ENCODE measurements at regions not wholly inside any gene's neighbourhood (a gene's known extent, or its start where the extent isn't known, plus 50 kb on each side); places are given as distances from the start of the nearest gene placed in this dataset.
A peak's percentile ranks its signal among the peaks of the same experiment; 100 is the strongest.
"Not testable (repeated sequence)": the region's sequence is repeated elsewhere in the genome, so short reads cannot be mapped to it uniquely, and the experiment has no call there.

DNA sequence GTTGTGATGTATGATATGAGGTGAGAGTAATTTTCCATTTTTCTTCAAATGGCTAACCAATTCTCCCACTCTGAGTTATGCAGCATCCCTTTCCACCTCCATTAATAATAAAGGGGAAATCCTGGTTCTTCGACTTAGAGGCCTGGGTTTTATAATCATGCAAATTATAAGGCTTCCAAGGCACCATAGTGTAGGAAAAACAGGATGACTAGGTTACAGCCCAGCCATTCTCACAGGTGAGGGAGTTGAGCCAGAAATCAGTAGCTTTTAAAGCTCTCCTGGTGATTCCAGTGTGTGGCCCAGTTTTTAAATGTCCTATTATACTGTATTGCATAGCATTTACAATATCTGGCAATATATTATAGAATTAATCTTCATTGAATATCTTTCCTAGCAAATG, 203.1 kb downstream of the ARHGEF9 start:
- no peak for DNase-seq

DNA sequence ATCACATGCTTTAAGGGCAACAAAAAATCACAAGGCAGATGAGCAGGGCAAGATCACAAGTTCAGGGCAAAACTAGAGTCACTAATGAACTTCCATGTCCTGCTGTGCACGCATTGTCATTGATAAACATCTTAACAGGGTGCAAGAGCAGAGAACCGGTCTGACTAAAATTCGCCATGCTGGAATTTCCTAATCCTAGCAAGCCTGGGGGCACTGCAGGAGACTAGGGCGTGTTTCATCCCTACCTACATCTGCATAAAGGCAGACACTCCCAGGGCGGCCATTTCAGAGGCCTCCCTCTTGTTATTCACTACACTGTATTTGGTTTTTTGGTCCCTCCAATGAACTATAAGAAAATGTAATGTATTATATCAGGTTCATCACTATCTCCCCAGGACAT, 203.6 kb downstream of the ARHGEF9 start:
- no peak for DNase-seq

DNA sequence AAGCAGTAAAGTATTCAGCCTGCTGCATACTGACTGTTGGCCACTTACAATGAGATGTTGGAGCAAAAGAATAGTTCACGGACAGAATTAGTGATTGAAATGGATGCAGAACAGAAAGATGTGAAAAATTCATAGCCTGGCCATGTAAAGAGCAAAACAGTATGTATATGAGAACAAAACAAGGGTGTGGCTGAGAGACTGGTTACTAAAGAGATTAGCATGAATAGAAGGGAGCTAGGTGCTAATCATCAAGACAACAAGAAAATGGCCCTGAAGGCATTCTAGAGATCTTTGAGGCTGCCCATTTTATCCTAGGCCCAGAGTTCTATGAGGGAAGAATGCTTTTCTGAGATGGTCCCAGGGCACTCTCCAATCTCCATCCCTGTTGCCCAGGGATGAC, 208.5 kb downstream of the ARHGEF9 start:
- no peak for DNase-seq

DNA sequence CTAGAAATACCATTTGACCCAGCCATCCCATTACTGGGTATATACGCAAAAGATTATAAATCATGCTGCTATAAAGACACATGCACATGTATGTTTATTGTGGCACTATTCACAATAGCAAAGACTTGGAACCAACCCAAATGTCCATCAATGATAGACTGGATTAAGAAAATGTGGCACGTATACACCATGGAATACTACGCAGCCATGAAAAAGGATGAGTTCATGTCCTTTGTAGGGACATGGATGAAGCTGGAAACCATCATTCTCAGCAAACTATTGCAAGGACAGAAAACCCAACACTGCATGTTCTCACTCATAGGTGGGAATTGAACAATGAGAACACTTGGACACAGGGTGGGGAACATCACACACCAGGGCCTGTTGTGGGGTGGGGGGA, 209.3 kb downstream of the ARHGEF9 start:
- not testable (repeated sequence) for DNase-seq

DNA sequence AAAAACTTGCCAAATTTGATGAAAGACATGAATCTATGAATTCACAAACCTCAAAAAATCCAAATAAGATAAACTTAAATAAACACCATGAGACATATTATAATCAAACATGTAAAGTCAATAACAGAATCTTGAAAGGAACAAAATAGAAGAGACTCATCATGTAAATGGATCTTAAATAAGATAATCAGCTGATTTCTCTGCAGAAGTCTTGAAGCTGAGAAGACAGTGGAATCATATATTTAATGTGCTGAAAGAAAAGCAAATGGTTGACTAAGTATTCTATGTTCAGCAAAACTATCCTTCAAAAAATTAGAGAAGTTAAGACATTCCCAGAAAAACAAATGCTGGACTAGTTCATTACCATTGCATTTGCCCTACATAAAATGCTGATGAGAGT, 215.7 kb upstream of the SPIN4 start:
- no peak for DNase-seq

DNA sequence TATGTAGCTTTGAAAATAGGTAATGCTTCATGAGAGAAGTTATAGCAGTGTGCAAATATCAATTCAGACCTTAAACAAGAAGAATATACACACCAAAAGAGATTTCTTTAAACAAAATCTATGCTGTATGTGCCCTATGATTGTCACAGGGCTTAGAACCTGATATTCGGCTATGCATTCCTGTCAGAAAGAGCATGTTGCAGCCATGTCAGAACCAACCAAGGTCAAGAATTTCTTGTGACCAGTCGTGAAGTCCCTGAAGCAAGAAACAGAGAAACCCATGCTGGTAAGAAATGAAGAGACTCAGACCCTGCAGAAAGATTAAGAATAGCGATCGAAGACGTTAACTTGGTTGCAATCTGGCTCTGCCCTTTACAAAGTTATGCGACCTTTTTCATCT, 210.3 kb upstream of the SPIN4 start:
- DNase-seq = peak; percentile 31

DNA sequence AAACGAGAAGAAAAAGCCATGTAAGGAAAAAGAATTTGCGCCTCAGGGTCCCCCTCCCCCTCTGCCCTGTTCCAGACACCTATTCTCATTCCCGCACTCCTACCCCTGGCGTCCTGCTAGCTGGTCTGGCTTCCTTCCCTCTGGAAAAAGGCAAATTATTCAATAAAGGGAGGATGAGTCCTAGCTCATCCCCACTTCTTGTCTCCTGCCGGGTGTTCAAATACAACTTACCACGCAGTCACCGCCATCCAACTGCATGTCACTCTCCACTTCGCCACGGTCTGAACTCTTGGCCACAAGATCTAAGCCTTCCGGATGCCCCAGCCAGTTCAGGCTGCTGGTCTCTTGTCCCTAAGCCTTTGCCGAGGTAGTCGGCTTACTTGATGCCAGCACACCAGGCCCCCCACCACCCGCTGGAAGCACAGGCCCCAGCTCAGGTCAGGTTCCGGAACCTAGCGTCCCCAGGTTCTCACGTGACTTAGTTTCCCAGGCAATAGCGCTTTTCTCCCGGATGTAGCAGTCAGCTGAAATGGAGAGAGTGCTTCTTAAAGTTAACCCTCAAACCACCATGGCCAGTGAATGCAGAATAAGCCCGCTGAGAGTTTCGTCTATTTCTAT, 209.6 kb upstream of the SPIN4 start:
- DNase-seq = peak; percentile 73

DNA sequence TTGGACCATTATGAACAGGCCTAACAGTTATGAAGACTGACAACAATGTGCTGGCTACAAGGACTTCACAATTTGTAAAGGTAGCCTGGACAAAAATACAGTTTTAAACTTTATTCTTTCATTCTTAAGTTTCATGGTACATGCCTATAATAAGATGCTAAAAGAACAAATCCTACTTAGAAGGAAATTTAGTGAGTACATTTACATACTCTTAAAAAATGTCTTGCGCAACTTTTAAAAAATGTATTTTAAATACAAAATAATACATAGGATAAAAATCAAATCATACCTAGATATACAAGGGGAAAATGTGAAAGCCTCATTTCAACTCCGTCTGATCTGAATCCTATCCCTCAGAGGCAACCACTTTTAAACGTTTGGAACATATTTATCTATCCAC, 200.7 kb upstream of the SPIN4 start:
- no peak for DNase-seq

DNA sequence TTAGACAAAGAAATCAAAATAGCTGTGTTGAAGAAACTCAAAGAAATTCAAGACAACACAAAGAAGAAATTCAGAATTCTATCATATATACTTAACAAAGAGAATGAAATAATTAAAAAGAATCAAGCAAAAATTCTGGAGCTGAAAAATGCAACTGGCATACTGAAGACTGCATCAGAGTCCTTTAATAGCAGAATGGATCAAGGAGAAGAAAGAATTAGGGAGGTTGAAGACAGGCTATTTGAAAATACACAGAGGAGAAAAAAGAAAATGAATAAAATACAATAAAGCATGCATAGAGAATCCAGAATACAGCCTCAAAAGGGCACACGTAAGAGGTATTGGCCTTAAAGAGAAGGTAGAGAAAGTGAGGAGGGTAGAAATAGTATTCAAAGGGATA, 179.5 kb upstream of the SPIN4 start:
- no peak for DNase-seq

DNA sequence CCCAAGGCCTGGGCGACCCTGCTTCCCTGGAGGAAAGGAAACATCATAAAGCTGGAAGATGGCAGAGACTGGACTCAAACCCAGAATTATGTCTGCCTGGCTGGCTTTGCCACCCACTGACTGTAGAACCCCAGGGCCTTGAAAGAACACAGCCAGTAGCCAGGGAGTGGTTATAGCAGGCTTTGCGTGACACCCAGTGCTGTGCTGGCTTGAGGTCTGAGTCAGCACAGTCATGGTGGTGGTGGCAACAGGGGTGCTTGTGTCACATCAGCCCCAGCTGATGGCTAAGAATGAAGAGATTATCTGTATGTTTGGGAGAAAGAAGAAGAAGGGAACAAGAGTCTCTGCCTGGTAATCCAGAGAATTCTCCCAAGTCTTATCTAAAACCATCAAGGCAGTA, 178.8 kb upstream of the SPIN4 start:
- DNase-seq = no peak

DNA sequence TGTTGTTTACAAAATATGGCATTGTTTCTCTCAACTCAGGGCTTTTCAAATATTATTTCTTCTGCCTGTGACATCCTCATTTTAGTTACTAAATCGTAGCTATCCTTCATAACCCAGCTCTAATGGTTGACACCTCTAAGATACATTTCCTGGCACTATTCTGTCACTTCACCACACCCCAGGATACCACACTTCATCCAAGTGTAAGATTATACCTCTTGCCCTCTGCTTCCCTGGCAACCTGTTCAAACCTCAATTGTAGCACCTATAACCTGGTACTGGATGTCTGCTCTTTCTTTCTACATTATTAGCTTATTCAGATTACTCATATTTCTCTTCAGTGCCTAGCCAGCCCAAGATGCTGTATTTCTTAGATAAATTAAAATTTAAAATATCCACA, 175.7 kb upstream of the SPIN4 start:
- no peak for DNase-seq

DNA sequence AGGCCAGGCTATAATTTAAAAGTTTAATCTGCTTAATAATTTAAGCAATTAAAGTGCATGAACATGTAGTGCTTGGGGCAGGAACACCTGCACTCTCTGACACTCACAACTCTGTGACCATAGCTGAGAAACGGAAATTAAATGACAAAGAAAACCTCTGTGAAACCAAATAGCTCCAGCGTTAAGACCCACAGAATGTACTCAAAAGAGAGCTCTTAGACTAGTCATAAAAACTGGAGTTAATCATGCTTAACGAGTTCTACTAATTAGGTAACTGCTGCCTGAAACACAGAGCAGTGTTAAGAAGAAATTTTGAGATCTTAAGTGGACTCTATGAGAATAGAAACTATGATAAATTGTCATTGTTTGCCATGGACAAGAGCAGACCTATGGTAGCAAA, 174.4 kb upstream of the SPIN4 start:
- no peak for DNase-seq

DNA sequence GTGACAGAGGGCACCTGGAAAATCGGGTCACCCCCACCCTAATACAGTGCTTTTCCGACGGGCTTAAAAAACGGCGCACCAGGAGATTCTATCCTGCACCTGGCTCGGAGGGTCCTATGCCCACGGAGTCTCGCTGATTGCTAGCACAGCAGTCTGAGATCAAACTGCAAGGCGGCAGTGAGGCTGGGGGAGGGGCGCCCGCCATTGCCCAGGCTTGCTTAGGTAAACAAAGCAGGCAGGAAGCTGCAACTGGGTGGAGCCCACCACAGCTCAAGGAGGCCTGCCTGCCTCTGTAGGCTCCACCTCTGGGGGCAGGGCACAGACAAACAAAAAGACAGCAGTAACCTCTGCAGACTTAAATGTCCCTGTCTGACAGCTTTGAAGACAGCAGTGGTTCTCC, 168.2 kb upstream of the SPIN4 start:
- DNase-seq = not testable (repeated sequence)

DNA sequence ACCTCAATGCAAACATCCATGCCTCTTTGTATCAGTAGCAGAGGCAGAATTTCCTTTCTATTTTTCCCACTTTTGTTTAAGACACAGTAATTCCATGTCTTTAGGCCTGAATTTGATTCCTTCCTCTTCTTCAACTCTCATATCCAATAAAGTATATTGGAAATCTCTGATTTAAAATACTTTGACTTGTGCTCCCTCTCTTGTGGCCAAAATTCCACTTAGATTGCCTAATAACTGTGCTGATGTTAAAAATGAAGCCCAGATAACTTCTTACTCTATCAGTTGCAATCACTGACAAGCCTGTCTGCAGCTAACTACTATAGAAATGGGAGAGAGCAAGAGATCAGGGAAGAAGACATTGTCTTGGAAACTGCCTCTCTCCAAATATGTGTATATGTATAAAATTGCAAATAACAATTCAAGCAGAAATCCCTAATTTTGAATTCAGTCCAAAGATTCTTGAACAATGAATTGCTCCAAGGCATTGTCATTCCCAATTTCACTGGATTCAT, 163.5 kb upstream of the SPIN4 start:
- DNase-seq = no peak

DNA sequence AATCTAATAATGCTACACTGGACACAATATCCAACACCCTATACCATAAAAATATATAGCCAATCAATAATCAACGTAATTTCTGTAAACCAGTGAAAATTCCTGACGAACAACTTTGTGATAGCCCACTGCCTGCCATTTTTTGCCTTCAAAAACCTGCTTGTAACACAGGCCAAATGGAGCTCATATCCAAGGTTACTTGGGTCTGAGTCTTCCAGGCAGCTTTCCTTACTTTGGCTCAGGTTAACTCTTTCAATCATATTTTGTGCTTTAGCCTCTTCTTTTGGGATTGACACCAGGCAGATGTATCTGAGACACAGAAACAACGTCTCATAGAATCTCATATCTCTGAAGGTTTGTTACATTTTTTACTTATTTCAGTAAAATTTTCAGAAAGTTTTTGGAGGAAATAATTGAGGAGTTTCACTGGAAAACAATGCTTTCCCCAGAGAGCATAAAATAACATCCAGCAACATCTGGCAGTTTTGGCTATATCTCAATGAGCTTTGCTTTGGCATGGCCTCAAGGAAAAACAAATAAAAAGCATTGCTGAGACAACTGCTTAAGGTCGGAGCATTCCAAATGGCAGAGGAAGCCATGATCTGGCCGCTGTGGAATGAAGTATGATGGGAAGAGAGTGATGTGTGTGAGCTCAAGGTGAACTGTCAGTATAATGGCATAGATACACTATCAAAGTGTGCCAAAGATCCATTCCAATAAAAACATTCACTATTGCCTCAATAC, 162.9 kb upstream of the SPIN4 start:
- no peak for DNase-seq

DNA sequence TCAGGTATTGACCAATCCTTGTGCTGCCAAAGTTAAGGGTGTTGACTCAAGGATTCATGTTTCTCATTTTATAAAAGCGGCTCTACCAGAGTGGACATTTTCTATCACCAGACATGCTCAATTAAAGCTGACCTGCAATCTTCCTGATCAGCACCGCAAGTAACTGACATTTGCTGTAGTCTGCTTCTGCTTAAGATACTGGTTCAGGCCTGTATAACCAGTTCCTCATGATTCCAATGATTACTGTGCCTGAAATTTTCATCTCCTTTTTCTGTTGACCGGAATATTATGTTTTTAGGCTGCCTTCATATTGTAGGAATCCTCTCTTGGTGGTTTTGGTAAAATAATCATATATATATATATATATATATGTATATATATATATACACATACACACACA, 160.2 kb upstream of the SPIN4 start:
- no peak for DNase-seq

DNA sequence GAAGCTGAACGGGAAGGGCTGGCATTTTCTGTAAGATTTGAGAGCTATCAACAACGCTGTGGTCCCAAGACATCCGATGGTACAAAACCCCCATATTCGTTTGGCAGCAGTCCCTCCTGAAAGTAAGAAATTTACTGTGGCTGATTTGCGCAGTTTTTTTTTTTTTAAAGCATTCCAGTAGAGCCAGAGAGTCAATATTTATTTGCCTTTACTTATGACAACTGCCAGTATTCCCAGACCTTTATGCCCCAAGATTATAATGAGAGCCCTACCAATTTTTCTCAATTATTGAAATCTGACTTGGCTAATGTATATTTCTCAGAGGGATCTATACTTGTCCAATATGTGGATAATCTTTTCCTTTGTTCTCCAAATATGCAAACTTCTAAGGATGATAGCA, 157.5 kb upstream of the SPIN4 start:
- DNase-seq = no peak

DNA sequence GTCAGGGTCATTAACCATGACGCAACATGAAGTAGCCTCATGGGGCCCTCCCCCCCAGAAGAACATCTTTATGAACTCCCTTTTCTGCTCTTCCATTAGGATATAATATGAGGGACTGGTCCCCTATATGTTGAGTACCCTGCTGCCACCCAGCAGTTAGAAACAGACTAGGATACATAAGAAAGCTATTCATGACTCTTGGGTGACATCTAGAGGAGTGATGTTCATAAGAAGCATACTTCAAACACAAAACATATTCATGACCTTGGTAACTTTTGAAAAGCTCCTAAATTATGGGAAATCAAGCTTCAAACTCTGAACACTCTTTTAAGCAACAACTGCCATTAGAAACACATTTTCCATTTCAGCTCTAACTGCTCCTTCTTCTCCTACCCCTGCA, 155.2 kb upstream of the SPIN4 start:
- peak; percentile 8 for DNase-seq

DNA sequence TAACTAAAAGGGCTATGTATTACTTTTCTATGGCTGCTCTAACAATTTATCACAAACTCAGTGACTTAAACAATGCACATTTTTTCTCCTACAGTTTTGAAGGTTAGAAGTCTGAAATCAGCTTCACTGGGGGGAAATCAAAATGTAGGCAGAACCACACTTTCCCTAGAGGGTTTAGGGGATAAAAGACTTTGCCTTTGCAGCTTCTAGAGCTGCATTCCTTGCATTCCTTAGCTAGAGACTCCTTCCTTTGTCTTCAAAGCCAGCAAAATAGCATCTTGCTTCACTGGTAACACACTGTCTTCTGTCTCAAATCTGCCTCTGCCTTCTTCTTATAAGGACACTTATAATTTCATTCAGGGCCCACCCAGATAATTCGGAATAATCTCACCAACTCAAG, 152.4 kb upstream of the SPIN4 start:
- DNase-seq = no peak

DNA sequence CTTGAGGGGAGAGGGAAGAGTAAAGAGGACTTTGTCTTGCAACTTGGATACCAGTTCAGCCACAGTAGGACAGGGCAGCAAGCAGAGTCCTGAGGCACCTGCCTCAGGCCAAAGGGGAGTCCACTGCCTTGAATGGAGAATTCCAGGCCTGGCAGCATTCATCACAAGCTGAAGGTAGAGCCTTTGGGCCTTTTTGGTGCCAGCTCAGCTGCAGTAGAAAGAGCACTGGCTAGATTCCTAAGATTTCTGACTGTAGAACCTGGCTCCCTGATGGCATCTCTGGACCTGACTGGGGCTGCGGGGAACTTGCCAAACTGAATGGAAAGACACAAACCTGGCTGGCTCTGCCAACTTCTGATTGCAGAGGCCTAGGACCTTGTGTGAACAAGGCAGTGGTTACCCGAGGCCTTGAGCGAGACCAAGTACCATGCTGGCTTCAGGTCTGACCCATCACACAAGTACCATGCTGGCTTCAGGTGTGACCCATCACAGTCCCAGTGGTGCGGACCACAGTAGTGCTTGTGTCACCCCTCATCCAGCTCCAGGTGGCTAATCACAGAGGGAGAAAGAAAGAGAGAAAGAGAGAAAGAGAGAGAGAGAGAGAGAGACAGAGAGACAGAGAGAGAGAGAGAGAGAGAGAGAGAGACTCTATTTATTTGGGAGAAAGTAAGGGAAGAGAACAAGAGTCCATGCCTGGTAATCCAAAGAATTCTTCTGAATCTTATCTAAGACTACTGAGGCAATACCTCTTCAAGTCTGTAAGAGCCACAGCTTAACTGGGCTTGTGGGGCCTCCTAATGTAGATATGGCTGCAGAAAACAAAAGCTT, 137.6 kb upstream of the SPIN4 start:
- DNase-seq = no peak

DNA sequence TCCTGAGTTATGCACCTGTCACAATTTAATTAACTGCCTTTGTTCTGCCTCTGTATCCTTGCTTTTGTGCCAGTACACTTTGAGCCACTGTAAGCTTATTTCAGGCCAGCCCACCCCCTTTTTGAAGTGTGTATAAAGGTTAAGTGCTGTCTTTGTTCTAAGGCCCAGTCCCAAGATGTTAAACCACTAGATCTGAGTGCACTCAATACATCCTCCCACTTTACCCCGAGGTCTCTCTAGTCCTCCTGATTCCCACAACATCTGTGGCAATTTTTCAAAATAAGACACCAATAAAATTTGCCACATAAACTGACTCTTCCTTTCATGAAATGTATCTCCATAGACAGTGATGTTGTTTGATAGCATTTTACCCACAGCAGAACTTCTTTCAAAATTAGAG, 124.1 kb upstream of the SPIN4 start:
- no peak for DNase-seq

DNA sequence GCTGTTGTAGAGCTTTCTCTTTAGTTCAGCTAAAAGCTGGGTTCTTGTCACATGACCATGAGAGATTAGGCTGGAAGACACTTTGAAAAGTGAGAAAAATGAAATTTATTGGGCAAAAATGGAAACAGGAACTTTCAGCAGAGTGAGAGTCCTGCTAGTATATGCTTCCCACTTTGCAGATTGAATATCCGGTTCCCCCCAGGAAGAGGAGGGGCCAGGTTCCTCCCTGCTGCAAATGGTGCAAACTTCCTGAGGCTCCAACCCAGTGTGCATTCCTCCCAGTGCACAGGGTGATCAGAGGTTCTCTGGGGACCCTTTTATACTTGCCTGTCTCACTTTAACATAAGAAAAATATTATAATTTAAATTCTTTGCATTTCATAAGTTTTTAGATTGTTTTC, 119.9 kb upstream of the SPIN4 start:
- DNase-seq = no peak

DNA sequence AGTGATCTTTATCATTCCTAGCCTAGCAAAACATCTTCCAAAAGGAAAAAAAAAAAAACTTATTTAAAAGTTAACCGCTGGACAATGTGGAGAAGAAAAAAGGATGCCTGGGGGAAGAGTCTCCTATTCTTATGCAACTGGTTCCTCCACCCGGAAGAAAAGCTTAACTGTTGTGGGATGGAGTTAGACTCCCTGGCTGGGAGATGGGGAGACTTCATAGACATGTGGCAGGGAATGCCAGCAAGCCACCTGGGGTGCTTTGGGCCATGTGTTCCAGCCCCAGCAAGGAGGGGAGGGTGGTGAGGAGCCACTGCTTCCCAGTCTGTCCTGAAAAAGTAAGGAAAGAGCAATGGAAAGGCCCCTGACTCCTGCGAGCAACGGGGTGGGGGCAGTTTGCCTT, 119.4 kb upstream of the SPIN4 start:
- no peak for DNase-seq

DNA sequence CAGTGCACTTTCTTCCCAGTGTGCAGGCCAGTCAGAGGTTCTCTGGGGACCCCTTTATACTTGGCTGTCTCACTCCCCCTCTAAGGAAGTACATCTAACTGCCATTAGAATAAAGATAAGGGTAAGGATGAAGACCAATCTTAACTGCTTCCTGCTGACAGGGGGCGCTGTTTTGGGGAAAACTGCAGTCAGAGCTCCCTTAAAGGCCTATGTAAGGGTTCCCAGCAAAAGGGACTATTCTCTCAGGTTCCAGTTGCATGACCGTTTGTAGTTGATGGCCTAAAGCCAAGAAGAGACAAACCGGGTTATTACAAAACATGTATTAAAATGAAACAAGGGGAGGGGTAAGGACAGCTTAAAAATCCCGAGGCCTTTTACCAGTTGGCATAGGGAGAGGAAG, 115.6 kb upstream of the SPIN4 start:
- no peak for DNase-seq

All from midbrain (tissue), 1 donor.